CD14-positive monocyte (primary cell): ENCODE measurements at regions not wholly inside any gene's neighbourhood (a gene's known extent, or its start where the extent isn't known, plus 50 kb on each side); places are given as distances from the start of the nearest gene placed in this dataset.
A peak's percentile ranks its signal among the peaks of the same experiment; 100 is the strongest.

Experiments used
- DNase-seq, 3 donors: peaks; one replicate each; pipeline ENCODE4 v3.0.0-alpha.2; 2011 to 2022
- H2AFZ ChIP-seq: 2 replicates; pipeline ENCODE4 v1.6.0; 2012; ENCODE audit warnings: mild to moderate bottlenecking, low read depth, low read length, inconsistent platforms; ENCODE audit not compliant: insufficient read depth, poor library complexity, severe bottlenecking
- H3K27ac ChIP-seq, 2 donors: 1 replicate in 1 of 2; 2 replicates in 1 of 2; pipeline ENCODE4 v1.5.1; 2012 to 2013; ENCODE audit warnings: low read length in 2 of 2, control low read depth in 1 of 2, inconsistent platforms in 1 of 2, low read depth in 1 of 2, mild to moderate bottlenecking in 1 of 2
- H3K27me3 ChIP-seq, 2 donors: one replicate each; pipeline versions ENCODE4 v1.6.0 to v1.6.1; 2011 to 2013; ENCODE audit warnings: low read length in 2 of 2; ENCODE audit not compliant: control insufficient read depth in 2 of 2, insufficient read depth in 2 of 2
- H3K36me3 ChIP-seq, 2 donors: replicated peaks in 1 of 2; 1 replicate in 1 of 2; 2 replicates in 1 of 2; pipeline versions ENCODE4 v1.5.1 to v1.6.1; 2012 to 2013; ENCODE audit warnings: low read length in 2 of 2, control low read depth in 1 of 2, inconsistent platforms in 1 of 2, mild to moderate bottlenecking in 1 of 2; ENCODE audit not compliant: insufficient read depth in 2 of 2, control insufficient read depth in 1 of 2
- H3K4me1 ChIP-seq, 2 donors: 1 replicate in 1 of 2; 2 replicates in 1 of 2; pipeline versions ENCODE4 v1.5.1 to v1.6.1; 2012 to 2013; ENCODE audit warnings: low read length in 2 of 2, control low read depth in 1 of 2, inconsistent platforms in 1 of 2, mild to moderate bottlenecking in 1 of 2, moderate library complexity in 1 of 2; ENCODE audit not compliant: insufficient read depth in 2 of 2, control insufficient read depth in 1 of 2
- H3K4me2 ChIP-seq: replicated peaks from 2 replicates; pipeline ENCODE3; 2012; ENCODE audit warnings: low read length, moderate library complexity, mild to moderate bottlenecking; ENCODE audit not compliant: poor library complexity, severe bottlenecking; ENCODE audit errors: extremely low read depth
- H3K4me3 ChIP-seq, 3 experiments: fragments of 200-600 bp in 1 of 3; sonication (generic) in 1 of 3; replicated peaks in 1 of 3; 1 replicate in 2 of 3; 2 replicates in 1 of 3; pipeline ENCODE4 v1.5.1; 2011 to 2013; ENCODE audit warnings: low read length in 3 of 3, mild to moderate bottlenecking in 3 of 3, control low read depth in 2 of 3, low read depth in 2 of 3, inconsistent platforms in 1 of 3, moderate library complexity in 1 of 3
- H3K79me2 ChIP-seq: 2 replicates; pipeline ENCODE4 v1.6.0; 2012; ENCODE audit warnings: mild to moderate bottlenecking, control low read depth, inconsistent platforms, low read length, moderate library complexity; ENCODE audit not compliant: insufficient read depth
- H3K9ac ChIP-seq: 2 replicates; pipeline ENCODE4 v1.6.0; 2017; ENCODE audit warnings: low read length, mild to moderate bottlenecking; ENCODE audit not compliant: insufficient read depth, poor library complexity, severe bottlenecking
- H3K9me3 ChIP-seq, 2 donors: replicated peaks in 1 of 2; 1 replicate in 1 of 2; 2 replicates in 1 of 2; pipeline versions ENCODE4 v1.5.1 to v1.6.1; 2012 to 2013; ENCODE audit warnings: low read length in 2 of 2, control low read depth in 1 of 2; ENCODE audit not compliant: control insufficient read depth in 1 of 2, insufficient read depth in 1 of 2
- H4K20me1 ChIP-seq: 2 replicates; pipeline ENCODE4 v1.6.0; 2012; ENCODE audit warnings: mild to moderate bottlenecking, low read length, control low read depth, moderate library complexity; ENCODE audit not compliant: insufficient read depth
- H3K27ac Mint-ChIP-seq, 7 donors: one replicate each; pipeline ENCODE4 v1.8.0; 2020; ENCODE audit warnings: mild to moderate bottlenecking in 7 of 7, mixed read lengths in 7 of 7, moderate library complexity in 6 of 7, inconsistent platforms in 2 of 7
- H3K27me3 Mint-ChIP-seq, 3 donors: one replicate each; pipeline ENCODE4 v1.8.0; 2021 to 2022; ENCODE audit warnings: low read depth in 3 of 3, mild to moderate bottlenecking in 3 of 3, mixed read lengths in 3 of 3, moderate library complexity in 3 of 3, inconsistent platforms in 1 of 3
- H3K36me3 Mint-ChIP-seq, 2 donors: one replicate each; pipeline ENCODE4 v1.8.0; 2020; ENCODE audit warnings: mixed read lengths in 2 of 2, inconsistent platforms in 1 of 2, mild to moderate bottlenecking in 1 of 2
- H3K4me1 Mint-ChIP-seq: one replicate; pipeline ENCODE4 v1.8.0; 2020; ENCODE audit warnings: mild to moderate bottlenecking, mixed read lengths
- H3K4me3 Mint-ChIP-seq, 2 donors: one replicate each; pipeline ENCODE4 v1.8.0; 2020; ENCODE audit warnings: mild to moderate bottlenecking in 2 of 2, mixed read lengths in 2 of 2, moderate library complexity in 1 of 2
- H3K9me3 Mint-ChIP-seq, 7 donors: one replicate each; pipeline ENCODE4 v1.8.0; 2020 to 2022; ENCODE audit warnings: mixed read lengths in 7 of 7, mild to moderate bottlenecking in 6 of 7, moderate library complexity in 6 of 7, inconsistent platforms in 2 of 7
- WGBS: methylation state at CpG from one replicate; pipeline ENCODE4 v1.1.5; 2013; ENCODE audit warnings: missing lambda C conversion rate; ENCODE audit not compliant: insufficient coverage; 5-methylcytosine and 5-hydroxymethylcytosine counted together
- intact Hi-C, 2 donors: fragments of 100-400 bp; cut with micrococcal nuclease; formaldehyde crosslinking; loops; one replicate each; pipeline versions ENCODE4 v1.15.0 to v1.15.1; 2023
- TF ChIP-seq, protein P1 (sequence below): fragments of 200-600 bp; IDR thresholded peaks from one replicate; pipeline ENCODE4 v1.8.0; 2022; ENCODE audit warnings: antibody characterized with exemption, mild to moderate bottlenecking

DNA sequence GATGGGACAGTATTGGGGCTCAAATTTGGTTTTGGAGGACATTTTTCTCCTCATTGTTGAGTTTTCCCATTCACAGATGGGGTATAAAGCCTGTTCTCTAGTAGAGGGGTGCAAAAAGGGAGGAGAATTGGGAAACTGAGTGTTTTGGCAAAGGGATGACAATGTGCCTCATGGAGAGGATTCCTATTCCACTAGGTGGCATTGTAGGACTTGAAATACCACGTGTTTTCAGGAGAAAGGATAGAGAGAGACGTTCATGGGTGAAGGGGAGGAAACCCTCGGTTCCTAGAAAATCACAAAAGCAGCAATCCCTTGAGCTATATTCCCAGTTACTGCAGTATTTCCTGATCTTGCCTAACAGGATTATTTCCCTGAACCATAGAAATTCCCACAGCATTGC is 113.7 kb upstream of the SRD5A2 start:
- Histone ChIP-seq H3K27ac (no peak overlapping the region), H3K27me3 (no peaks in the 10 kb centered on the region), H3K4me1 (no peaks in the 10 kb centered on the region), H3K36me3 (no peaks in the 10 kb centered on the region), H2AFZ (no peak overlapping the region), H3K4me2 (no peak overlapping the region), H4K20me1 (no peaks in the 10 kb centered on the region), H3K79me2 (no peaks in the 10 kb centered on the region), H3K9me3 (peaks cover 53 to 79% of the 10 kb centered on the region in 2 donors), H3K9ac (no peak overlapping the region), H3K4me3 (peak overlapping the region in 1 of 3 experiments; percentile 18)
- H3K27me3 Mint-ChIP-seq: peaks cover 0 to 2% (median 2%) of the 10 kb centered on the region in 3 donors
- H3K4me3 Mint-ChIP-seq: no peak overlapping the region
- DNase-seq: no peak
- peak overlapping the region in 1 of 7 donors; percentile 1 for H3K27ac Mint-ChIP-seq
- WGBS: no CpG with 5 or more reads among the region's 3 CpGs
- no peaks in the 10 kb centered on the region for H3K36me3 Mint-ChIP-seq
- intact Hi-C loops: no loop called here
- H3K4me1 Mint-ChIP-seq: no peaks in the 10 kb centered on the region
- peaks cover 36 to 71% (median 59%) of the 10 kb centered on the region in 7 donors for H3K9me3 Mint-ChIP-seq
- TF ChIP-seq, protein P1, sequence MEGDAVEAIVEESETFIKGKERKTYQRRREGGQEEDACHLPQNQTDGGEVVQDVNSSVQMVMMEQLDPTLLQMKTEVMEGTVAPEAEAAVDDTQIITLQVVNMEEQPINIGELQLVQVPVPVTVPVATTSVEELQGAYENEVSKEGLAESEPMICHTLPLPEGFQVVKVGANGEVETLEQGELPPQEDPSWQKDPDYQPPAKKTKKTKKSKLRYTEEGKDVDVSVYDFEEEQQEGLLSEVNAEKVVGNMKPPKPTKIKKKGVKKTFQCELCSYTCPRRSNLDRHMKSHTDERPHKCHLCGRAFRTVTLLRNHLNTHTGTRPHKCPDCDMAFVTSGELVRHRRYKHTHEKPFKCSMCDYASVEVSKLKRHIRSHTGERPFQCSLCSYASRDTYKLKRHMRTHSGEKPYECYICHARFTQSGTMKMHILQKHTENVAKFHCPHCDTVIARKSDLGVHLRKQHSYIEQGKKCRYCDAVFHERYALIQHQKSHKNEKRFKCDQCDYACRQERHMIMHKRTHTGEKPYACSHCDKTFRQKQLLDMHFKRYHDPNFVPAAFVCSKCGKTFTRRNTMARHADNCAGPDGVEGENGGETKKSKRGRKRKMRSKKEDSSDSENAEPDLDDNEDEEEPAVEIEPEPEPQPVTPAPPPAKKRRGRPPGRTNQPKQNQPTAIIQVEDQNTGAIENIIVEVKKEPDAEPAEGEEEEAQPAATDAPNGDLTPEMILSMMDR: no peak

DNA sequence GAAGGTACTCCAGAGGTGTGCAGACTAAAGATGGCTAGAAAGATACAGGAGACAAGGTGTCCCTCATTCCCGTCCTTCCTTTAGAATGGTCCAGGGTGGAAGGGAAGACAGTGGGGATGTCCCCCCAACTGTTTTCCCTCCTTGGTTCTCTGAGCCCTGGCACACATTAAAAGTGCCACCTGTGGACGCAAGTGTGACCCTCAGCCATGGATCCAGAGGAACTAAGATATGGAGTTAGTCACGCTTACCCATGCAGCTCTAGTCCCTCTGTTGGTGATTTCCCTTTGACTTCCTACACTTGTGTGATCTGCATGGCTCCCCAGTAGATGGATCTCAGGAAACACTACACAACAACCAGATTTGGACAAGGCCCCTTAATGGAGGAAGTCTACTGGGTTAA is 113.1 kb upstream of the SRD5A2 start:
- no peaks in the 10 kb centered on the region for H3K27me3 ChIP-seq
- H3K9me3 ChIP-seq: peaks cover 54 to 74% of the 10 kb centered on the region in 2 donors
- intact Hi-C loops: no loop called here
- H4K20me1 ChIP-seq: no peaks in the 10 kb centered on the region
- Mint-ChIP-seq H3K4me3 (no peak overlapping the region), H3K9me3 (peaks cover 37 to 73% (median 58%) of the 10 kb centered on the region in 7 donors), H3K4me1 (no peaks in the 10 kb centered on the region), H3K27me3 (peaks cover 0 to 2% (median 2%) of the 10 kb centered on the region in 3 donors), H3K27ac (no peak overlapping the region), H3K36me3 (no peaks in the 10 kb centered on the region)
- H3K9ac ChIP-seq: no peak overlapping the region
- no peak overlapping the region for H3K4me2 ChIP-seq
- WGBS: 80% methylated on average over 2 of the region's 3 CpGs
- DNase-seq: no peak
- no peaks in the 10 kb centered on the region for H3K36me3 ChIP-seq
- H3K4me1 ChIP-seq: no peaks in the 10 kb centered on the region
- TF ChIP-seq, protein P1: no peak
- no peak overlapping the region for H2AFZ ChIP-seq
- H3K79me2 ChIP-seq: no peaks in the 10 kb centered on the region
- H3K4me3 ChIP-seq: peak overlapping the region in 1 of 3 experiments; percentile 18
- H3K27ac ChIP-seq: no peak overlapping the region
